Loucy (cell line): ENCODE measurements at regions not wholly inside any gene's neighbourhood (a gene's known extent, or its start where the extent isn't known, plus 50 kb on each side); places are given as distances from the start of the nearest gene placed in this dataset.

Source experiments
- CTCF ChIP-seq: fragments of 200-600 bp; sonication (generic); conservative IDR thresholded peaks from 2 replicates; pipeline ENCODE4 v1.5.1; 2014; ENCODE audit warnings: mild to moderate bottlenecking, antibody characterized with exemption, low read length
- EZH2phosphoT487 ChIP-seq: fragments of 200-600 bp; IDR thresholded peaks from 2 replicates; pipeline ENCODE4 v1.6.1; 2018; ENCODE audit warnings: antibody characterized with exemption, mild to moderate bottlenecking, moderate library complexity, borderline replicate concordance

- TF ChIP-seq CTCF (no peak), EZH2phosphoT487 (no peak)
These were observed 142.9 kb downstream of the GLUL start for GRCh38 chr1:182248721-182249120.
